ENCODE measurements at regions not wholly inside any gene's neighbourhood (a gene's known extent, or its start where the extent isn't known, plus 50 kb on each side); places are given as distances from the start of the nearest gene placed in this dataset.

DNA sequence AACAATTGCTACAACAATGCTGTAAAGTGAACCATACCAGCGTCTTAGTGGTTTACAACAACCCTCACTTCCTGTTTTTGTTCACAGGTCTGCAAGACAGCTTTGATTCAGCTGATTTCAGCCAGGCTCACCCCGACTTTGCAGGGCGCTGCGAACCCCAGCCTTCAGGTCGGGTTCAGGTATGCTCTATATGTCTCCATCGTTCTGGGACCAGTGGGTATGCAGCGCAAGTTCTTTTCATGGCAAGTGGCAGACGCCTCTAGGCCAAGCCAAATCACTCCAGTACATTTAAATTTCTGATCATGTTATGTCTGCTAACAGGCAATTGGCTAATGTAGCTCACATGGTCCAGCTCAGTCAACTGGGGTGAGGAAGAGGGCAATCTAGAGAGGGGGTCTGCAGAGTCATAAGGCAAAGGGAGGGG, 52.4 kb upstream of the RGMA start:
- DNase-seq: no peak

- no peak for DNase-seq
Observed at GRCh38 chr15:93139436-93139835, 50.4 kb upstream of the RGMA start.

- no peak for DNase-seq
Observed at GRCh38 chr15:93138681-93139250, 49.8 kb upstream of the RGMA start.

Data from NCI-H2171 (cell line).